Tibial nerve (tissue), 3 donors: ENCODE measurements at regions not wholly inside any gene's neighbourhood (a gene's known extent, or its start where the extent isn't known, plus 50 kb on each side); places are given as distances from the start of the nearest gene placed in this dataset.

Experiments used
- POLR2A ChIP-seq, 2 donors: fragments of 450-650 bp; IDR thresholded peaks; one replicate each; pipeline ENCODE4 v1.6.1; 2017; ENCODE audit warnings: antibody characterized with exemption in 2 of 2, mild to moderate bottlenecking in 2 of 2, moderate library complexity in 2 of 2
- TF ChIP-seq, protein P1 (sequence below), 5 experiments: fragments of 200-600 bp in 3 of 5; fragments of 450-650 bp in 2 of 5; sonication (generic) in 3 of 5; IDR thresholded peaks; one replicate each; pipeline ENCODE4 v1.5.1; 2016 to 2019; ENCODE audit warnings: antibody characterized with exemption in 5 of 5, mild to moderate bottlenecking in 3 of 5, moderate library complexity in 2 of 5

DNA sequence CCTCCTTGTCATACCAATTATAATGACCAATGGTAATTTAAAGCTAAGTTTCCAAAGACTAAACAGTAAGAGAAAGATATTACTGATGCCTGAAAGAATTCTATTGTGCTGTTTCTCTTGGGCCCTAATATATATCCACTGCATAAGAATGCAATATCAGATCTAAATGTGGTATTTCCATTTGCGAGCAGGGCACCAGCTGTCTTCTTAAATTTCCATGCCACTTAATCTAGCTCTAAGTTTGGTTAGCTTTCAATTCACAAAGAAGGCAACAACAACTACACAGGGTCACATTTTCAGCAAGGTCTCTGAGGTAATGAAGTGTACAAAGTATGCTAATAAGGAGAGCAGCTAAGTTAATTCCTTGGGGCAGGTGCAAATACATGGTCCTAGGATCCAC lies 315.7 kb downstream of the GPR37 start:
- TF ChIP-seq, protein P1, sequence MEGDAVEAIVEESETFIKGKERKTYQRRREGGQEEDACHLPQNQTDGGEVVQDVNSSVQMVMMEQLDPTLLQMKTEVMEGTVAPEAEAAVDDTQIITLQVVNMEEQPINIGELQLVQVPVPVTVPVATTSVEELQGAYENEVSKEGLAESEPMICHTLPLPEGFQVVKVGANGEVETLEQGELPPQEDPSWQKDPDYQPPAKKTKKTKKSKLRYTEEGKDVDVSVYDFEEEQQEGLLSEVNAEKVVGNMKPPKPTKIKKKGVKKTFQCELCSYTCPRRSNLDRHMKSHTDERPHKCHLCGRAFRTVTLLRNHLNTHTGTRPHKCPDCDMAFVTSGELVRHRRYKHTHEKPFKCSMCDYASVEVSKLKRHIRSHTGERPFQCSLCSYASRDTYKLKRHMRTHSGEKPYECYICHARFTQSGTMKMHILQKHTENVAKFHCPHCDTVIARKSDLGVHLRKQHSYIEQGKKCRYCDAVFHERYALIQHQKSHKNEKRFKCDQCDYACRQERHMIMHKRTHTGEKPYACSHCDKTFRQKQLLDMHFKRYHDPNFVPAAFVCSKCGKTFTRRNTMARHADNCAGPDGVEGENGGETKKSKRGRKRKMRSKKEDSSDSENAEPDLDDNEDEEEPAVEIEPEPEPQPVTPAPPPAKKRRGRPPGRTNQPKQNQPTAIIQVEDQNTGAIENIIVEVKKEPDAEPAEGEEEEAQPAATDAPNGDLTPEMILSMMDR (IDR thresholded peaks at IDR 0.05) = no peak
- TF ChIP-seq POLR2A (IDR thresholded peaks at IDR 0.05) = no peak
